ENCODE measurements at regions not wholly inside any gene's neighbourhood (a gene's known extent, or its start where the extent isn't known, plus 50 kb on each side); places are given as distances from the start of the nearest gene placed in this dataset.

DNA sequence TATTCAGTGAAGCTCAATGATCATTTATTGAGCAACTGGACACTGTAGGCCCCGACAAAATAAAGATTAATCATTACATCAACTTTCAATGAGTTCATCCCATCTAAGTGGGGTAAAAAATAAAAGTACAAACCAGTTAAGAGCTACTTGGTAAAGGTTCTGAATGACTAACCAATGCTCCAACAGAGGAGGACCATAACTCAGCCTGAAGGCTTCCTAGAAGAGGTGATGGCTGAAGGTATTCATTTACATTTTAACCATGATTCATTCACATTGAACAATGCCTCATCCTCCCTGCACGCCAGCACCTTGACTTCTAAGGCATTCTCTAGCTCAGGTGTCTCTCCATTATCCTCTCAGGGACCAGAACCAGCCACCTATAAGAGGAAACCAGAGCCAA is 201.4 kb downstream of the ZNF462 start:
- DNase-seq (ENCODE audit: low read depth), result no peak

GRCh38 chr9:107065549-107065948 is 202.6 kb downstream of the ZNF462 start:
- DNase-seq (ENCODE audit: low read depth), result no peak

GRCh38 chr9:107067739-107068416 is 204.9 kb downstream of the ZNF462 start:
- no peak for DNase-seq (ENCODE audit: low read depth)

DNA sequence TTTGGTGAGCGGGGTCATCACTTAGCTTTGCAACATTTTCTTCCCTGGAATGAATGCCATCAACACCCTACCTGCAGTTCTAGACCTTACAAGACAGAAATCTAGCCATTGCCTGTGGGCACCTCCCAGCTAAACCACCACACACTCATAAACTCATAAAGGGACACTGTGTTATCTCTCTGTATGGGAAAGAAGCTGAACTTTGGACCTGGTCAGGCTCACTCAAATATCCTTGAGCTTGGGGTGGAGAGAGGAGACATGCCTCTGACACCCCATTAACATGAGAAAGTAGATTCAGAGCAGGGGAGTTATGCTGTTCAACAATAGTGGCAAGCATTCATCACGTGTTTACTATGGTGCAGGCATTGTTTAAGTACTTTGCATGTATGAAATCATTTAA is 205.6 kb downstream of the ZNF462 start:
- DNase-seq (ENCODE audit: low read depth), result no peak

DNA sequence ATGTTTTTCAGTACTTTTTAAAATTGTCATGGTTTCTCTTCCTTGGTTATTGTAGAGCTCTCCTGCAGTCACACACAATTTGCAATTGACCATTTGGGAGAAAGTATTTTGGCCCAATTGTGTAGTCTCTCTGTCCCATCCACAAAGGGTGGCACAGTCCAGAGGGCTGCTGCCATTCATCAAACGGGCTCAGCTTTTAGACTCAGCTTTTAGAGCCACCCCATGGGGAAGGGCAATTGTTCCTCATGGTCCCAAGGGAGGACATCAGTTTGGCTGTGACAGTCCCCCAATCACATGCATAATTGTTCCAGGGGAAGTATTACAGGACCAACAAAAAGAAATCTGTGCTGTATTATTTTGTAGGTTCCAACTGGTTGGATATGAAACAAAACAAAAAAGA is 207.6 kb downstream of the ZNF462 start:
- DNase-seq (ENCODE audit: low read depth), result no peak

GRCh38 chr9:107078061-107078460 is 205.0 kb upstream of the RAD23B start:
- DNase-seq (ENCODE audit: low read depth), result no peak

GRCh38 chr9:107079589-107079988 is 203.5 kb upstream of the RAD23B start:
- DNase-seq (ENCODE audit: low read depth), result no peak

DNA sequence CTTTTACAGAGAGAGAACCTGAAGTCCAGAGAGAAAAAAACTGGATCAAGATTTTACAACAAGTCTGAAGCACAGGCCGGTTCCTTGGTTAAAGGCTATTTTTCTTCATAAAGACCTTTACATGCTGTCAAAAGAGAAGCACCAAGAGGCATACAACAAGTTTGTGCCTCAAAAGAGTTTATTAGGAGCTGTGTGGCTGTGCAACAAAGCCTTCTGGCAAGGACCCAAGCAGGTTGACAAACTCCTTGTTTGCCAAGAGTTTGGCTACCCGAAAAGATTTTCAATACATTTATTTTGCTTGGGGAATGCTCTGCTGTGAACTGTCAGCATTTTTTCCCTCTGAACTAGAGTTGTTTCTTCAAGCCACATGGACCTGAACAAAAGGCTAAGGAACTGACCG is 202.9 kb upstream of the RAD23B start:
- DNase-seq (ENCODE audit: low read depth), result no peak

DNA sequence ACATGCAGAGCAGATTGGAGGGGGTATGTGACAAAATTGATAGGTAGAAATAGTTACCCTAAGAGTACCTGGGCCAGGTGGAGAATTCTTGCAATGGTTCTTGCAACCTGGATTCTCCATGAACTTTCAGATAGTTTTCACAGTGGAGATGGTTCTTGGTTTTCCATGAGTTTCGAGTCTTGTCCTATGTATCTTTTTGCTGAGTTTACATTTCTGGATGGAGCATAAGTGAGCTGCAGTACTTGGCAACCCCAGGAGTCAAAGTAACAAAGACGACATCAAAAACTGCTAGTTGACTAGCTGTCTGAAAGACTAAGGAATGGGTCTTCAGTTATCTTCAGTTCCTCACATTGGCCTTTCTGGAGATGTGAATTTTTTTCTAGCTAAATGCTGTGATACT is 196.6 kb upstream of the RAD23B start:
- no peak for DNase-seq (ENCODE audit: low read depth)

- no peak for DNase-seq (ENCODE audit: low read depth)
Observed at GRCh38 chr9:107087222-107087621, 195.9 kb upstream of the RAD23B start.

- no peak for DNase-seq (ENCODE audit: low read depth)
Observed at GRCh38 chr9:107090218-107090617, 192.9 kb upstream of the RAD23B start.

DNA sequence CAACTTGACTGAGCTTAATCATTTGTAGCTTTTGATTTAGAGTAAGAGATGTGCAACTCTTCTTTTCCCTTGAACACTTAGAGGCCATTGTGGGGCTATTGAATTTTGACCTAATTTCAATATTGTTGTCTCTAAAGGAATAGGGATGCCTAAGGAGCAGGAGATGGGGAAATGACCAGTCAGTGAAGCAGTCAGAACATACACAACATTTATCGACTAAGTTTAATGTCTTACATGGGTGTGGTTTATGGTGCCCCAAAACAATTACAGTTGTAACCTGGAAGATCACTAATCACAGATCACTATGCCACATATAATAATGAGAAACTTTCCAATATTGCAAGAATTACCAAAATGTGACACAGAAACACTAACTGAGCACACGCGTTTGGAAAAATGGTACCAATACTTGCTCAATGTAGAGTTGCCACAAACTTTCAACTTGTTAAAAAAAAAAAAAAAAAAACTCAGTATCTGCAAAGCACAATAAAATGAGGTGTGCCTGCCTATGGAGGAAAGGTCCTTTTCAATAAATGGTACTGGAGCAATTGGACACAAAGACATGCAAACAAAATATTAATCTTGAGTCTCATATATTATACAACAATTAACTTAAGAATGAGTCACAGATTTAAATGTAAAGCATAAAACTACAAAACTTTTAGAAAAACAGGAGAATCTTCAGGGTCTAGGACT is 189.6 kb upstream of the RAD23B start:
- DNase-seq (ENCODE audit: low read depth), result no peak

DNA sequence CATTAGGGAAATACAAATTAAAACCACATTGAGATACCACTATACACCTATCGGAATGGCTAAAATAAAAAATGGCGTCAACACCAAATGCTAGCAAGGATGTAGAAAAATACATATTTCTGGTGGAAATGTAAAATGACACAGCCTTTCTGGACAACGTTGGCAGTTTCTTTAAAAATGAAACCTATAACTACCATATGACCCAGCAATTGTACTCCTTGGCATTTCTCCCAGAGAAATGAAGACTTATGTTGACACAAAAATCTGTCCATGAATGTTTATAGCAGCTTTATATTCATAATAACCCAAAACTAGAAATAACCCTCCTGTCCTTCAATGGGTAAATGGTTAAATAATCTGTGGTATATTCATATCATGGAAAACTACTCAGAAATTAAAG is 188.7 kb upstream of the RAD23B start:
- no peak for DNase-seq (ENCODE audit: low read depth)

GRCh38 chr9:107100591-107100990 is 182.5 kb upstream of the RAD23B start:
- no peak for DNase-seq (ENCODE audit: low read depth)

DNA sequence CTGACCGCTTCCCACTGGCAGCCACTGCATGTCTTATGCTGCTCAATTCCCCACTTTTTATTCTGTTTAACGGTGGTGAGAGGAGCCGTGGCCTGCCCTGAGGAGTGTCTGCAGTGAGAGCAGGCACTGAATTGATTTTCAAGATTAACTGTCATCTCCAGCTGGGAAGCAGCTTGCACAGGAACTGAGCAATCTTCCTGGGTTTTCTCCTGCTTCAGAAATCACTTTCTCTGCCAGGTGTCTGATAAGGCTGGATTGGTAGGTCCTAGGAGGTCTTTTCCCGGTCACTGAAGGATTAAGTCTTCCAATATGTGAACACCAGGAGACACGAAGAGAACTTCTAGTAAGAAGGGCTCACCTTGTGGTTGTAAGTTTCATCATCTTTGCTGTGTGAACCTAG is 181.1 kb upstream of the RAD23B start:
- DNase-seq (ENCODE audit: low read depth), result no peak

GRCh38 chr9:107103621-107104020 is 179.5 kb upstream of the RAD23B start:
- no peak for DNase-seq (ENCODE audit: low read depth)

- no peak for DNase-seq (ENCODE audit: low read depth)
Observed at GRCh38 chr9:107105784-107106183, 177.3 kb upstream of the RAD23B start.

DNA sequence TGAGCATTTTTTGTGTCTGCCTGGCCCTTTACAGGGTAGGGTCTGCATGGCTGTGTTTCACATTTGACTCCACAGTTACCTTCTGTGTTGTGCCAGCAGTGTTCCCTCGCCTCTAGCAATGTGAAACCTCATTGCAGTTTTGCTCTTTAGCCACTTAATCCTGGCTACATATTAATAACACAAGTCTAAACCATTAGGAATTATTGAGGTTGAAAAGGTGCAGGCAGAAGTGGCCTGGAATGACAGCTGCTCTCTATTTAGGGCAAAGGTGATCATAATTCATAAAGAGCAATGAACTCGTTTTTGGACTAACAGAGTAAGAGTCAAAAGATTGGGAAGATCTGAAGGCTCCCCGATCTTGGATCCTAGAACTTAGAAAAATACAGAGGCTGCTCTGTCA is 176.7 kb upstream of the RAD23B start:
- DNase-seq (ENCODE audit: low read depth), result no peak

GRCh38 chr9:107108342-107109130 is 174.5 kb upstream of the RAD23B start:
- DNase-seq (ENCODE audit: low read depth), result no peak

DNA sequence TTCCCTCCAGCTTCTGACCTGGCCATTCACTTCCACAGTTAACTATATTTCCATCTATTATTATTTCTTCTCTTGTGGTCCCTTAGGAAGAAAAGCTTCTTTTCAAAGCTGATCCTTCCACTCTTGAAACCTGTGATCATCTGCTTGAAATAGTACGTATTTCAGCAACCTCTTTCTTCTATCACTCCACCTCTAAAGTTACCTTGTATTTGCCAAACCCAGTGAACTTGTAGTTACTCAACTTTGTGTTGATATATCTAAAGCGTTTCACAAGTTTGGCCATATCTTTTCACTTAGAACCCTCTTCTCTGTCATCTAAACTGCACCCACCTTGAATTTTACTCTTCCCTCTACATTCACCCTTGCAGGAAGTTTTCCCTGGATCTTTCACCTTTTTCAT is 173.8 kb upstream of the RAD23B start:
- DNase-seq (ENCODE audit: low read depth), result no peak

DNA sequence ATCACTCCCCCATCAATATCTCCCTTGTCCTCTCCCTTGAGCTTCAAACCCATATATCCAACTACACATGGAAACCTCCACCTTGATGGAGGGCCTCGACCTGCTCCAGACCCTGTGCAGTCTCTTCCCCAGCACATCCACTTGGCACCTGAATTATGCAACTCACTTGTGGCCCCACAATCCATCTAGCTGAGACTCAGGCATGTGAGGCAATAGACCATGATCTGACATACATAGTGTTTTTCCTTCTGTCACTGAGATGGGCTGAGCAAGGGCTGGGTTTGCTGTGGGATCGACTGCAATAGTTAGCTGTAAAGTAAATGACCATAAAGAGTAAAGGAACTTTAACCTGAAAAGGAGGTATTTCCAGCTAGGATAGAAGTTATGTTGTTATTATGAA is 172.9 kb upstream of the RAD23B start:
- DNase-seq (ENCODE audit: low read depth), result no peak

- no peak for DNase-seq (ENCODE audit: low read depth)
Observed at GRCh38 chr9:107112707-107113243, 170.3 kb upstream of the RAD23B start.
